Fibroblast of peridontal ligament (primary cell): ENCODE measurements at regions not wholly inside any gene's neighbourhood (a gene's known extent, or its start where the extent isn't known, plus 50 kb on each side); places are given as distances from the start of the nearest gene placed in this dataset.

Experiments used
- DNase-seq: peaks from one replicate; pipeline ENCODE4 v3.0.0-alpha.2; 2010; ENCODE audit errors: extremely low read depth

- DNase-seq = no peak
Measured at GRCh38 chr9:20197976-20198685, 409.3 kb upstream of the SLC24A2 start.

GRCh38 chr9:20191228-20191840 lies 402.5 kb upstream of the SLC24A2 start:
- DNase-seq = no peak

DNA sequence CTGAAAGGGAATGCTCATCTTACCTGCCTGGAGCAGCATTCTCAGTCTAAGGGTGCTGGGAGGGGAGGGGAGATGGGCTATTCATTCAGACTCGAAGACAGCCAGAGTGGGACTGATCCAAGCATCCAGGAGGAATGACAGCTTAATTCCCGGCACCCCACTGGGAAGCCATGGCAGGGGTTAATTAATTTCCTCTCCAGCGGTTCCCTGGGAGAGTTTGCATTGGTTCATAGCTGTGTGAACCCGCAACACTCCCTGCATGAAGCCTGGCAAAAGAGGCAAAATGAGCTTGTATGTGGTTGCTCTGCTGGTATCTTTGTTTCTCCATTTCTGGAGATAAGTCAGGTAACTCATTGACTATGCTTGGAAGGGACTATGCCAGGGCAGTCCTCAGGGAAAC lies 401.0 kb upstream of the SLC24A2 start:
- DNase-seq = no peak

GRCh38 chr9:20188616-20189369 lies 400.0 kb upstream of the SLC24A2 start:
- DNase-seq = no peak

DNA sequence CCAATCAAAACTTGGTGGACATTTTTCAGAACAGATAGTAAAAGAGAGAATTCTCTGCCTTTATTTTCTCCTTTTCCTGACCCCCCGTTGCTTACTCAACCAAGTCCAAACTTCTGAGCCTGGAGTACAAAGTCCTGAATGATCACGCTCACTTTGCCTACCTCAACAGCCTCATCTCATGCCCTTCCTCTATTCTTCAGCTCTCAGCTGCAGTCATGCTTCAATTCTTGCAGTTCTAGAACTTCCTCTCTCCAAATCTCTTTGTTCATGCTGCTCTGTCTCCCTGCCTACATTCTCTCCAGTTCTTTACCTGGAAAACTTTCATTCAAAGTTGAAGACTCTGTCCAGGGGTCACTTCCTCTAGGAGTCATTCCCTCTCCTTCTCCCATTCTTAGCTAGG lies 398.5 kb upstream of the SLC24A2 start:
- no peak for DNase-seq

DNA sequence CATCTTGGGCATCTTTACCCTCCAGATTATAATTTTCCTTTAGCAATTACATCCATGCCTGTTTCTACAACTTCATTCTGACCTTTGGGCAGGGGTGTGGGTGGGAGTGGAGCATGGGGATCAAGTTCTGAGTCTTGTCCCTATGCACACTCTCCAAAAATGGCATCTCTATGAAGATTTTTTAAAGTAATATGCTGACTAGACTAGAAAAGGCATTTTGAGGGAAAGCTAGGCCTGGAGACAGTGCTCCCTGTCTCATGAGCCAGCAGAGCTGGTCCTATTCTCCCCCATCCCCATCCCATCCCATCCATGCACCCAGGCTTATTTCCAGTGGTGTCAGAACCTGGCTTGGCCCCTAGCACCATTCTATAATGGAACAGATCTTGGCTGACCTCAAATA lies 398.0 kb upstream of the SLC24A2 start:
- no peak for DNase-seq

DNA sequence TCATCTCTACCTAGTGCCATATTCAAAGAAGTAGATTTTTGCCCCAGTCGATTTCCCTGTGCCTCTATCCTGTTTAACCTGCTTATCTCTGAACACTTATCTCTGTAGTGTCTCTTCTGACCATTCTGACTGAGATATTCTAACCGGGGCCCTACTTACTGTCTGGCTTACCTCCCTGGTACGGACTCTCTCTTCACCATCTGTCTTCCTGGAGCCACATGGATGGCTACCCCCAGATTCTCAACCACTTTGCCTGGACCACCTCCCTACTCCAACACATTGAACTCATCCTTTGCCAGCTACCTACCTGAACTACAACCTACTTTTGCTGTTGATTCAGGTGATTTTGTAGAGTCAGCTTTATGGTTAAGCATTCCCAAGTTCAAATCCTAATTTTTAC lies 397.4 kb upstream of the SLC24A2 start:
- DNase-seq = no peak

GRCh38 chr9:20184541-20184940 lies 395.7 kb upstream of the SLC24A2 start:
- no peak for DNase-seq

DNA sequence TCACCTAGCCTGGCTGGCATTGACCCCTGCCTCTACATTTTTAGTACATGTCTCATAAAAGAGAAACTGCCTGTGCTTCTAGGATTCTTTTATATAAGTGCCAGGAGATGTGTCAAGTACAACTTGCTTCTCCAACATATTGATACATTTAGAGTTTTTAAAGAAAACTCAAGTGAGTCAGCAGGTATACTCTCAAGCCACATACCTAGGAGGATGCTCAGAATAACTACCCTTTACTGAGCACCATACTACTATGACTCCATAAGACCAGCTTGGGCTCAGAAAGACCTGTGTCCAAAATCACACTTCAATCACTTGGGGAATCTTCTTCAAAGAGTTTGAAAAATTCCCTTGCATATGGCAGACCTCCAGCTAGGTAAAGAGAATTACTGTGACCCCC lies 389.8 kb upstream of the SLC24A2 start:
- no peak for DNase-seq

GRCh38 chr9:20178197-20178596 lies 389.4 kb upstream of the SLC24A2 start:
- DNase-seq = no peak

DNA sequence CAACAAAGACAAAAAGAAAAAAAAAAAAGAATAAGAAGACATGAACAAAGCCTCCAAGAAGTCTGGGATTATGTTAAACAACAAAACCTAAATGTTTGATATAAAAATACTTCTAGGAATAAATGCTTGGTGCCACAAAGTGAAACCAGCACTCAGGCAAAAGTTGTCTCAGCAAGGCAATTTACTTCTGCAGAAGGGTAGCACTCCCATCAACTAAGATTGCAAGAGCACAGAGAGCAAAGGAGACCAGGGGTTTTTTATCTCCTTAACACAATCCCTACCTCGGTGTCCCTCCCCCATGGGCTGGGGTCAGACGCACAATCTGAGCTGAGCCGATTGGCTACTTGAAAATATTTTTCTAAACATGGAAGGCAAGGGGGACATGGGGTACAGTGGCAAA lies 381.3 kb upstream of the SLC24A2 start:
- DNase-seq = no peak

DNA sequence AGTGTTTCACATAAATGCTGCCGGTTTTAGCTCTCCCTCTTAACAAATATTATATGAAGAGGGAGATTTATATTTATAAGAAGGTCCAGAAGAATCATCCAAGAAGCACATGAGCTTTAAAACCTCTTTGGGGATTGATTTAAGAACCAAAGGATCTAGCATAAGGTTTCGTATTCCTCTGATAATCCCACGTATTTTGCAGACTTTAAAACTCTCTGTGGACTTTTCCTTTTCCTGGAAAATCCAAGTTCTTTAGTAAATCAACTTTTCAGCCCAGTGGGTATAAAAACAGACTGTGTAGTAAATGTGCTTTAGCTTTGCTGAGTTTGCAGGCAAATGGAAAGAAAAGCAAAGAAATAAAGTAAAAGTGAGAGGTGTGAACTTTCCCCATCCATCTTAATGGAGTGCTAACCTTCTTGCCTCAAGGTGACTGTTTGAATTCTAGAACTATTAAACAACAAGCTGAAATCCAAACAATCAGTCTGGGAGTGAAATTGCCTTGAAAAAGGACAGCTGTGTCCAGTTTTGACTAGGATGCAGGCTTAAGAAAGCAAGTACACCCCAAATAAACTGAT lies 363.4 kb upstream of the SLC24A2 start:
- DNase-seq = no peak

- DNase-seq = no peak
Measured at GRCh38 chr9:20148416-20148815, 359.6 kb upstream of the SLC24A2 start.

DNA sequence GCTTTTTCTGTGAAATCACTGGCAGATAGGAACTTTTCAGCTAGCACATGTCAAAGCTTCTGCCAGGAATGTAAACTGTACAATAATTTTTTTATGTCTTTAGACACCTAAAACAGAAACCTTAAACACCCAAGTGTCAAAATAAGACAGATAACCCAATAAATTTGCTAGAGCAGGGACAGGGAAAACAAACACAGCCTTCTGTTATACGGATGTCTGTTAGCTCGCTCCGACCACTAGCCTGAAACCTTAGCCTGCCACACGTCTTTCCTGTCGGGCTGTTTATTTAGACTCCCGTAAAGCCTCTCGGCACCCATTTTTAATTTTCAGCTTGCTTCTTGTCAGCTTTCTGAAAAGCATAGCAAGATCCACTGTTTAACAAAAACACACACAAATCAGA lies 355.4 kb upstream of the SLC24A2 start:
- DNase-seq = no peak

- DNase-seq = no peak
Measured at GRCh38 chr9:20139763-20140290, 351.0 kb upstream of the SLC24A2 start.

- no peak for DNase-seq
Measured at GRCh38 chr9:20138841-20139240, 350.0 kb upstream of the SLC24A2 start.

DNA sequence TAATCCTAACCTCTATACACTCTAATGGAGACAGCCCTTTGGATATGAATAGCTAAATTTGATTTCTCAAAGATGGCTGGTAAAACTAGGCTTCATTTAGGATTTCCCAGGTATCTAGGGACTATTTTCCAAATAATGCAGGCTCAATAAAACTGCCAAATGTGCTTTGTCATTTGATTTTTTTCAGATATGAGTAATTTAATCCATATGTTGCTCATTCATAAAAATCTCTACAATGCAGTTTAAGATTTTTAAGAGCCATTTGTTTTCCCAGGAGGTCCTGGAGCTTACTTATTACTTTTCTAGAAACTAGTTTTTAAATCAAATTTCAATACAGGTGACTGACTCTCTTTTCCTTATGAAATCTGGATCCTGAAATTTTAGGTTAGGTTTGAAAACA lies 349.3 kb upstream of the SLC24A2 start:
- peak; percentile 12 for DNase-seq

DNA sequence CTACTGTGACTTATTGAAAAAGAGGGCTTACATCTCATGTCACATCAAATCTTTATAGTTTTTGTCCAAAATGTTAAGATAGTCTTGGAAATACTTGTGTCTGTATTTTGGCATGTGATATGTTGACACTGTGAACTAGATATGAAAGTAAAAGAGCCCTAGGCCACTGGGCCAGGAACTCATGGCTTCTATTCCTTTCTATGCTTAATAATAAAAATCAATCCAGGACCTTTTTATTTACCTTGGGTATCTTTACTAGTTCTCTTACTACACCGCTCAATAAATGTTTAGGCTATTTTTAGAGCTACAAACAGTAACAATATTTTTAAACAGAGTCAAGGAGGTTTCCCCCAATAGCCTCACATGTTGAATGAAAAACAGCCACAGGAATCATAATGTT lies 348.6 kb upstream of the SLC24A2 start:
- DNase-seq = no peak

GRCh38 chr9:20135119-20135697 lies 346.4 kb upstream of the SLC24A2 start:
- DNase-seq = no peak

- no peak for DNase-seq
Measured at GRCh38 chr9:20125727-20126126, 336.9 kb upstream of the SLC24A2 start.

DNA sequence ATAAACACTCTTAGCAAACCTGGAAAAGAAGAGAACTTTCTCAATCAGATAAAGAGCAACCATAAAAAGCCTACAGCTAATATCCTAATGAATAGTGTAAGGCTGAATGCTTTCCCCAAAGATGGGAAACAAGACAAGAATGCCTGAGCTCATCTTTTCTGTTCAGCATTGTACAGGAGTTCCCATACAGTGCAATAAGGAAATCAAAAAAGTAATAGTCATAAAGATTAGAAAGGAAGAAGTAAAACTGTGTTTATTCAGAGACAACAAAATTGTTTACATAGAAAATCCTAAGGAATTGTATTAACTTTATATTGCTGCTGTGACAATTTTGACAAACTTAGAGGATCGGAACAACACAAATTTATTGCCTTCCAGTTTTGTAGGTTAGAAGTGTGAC lies 330.7 kb upstream of the SLC24A2 start:
- DNase-seq = no peak

DNA sequence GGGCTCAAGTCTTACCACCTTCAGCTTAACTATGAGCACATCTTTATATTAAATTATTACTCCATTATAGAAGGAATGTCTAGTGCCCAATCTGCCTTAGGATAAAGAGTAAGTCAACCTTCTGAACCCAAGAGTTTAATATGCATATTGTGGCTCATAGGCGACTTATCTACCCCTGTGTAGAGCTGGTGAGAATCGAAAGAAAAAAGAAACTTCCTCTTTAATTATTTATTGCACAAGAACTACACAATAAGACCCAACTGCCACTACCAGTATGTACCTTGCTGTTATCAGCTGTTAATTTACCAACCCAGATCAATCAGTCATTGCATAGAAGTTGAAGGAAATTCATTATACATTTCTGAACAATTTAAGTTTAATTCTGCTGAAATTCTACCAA lies 329.1 kb upstream of the SLC24A2 start:
- DNase-seq = no peak
